Testis (tissue), 2 donors: ENCODE measurements at regions not wholly inside any gene's neighbourhood (a gene's known extent, or its start where the extent isn't known, plus 50 kb on each side); places are given as distances from the start of the nearest gene placed in this dataset.

Experiments
- DNase-seq: peaks from one replicate; pipeline ENCODE4 v3.0.0-alpha.2; 2019
- H3K27ac ChIP-seq, 2 donors: fragments of 200-600 bp; sonication (generic); one replicate each; pipeline ENCODE4 v1.5.1; 2019
- H3K27me3 ChIP-seq: fragments of 200-600 bp; sonication (generic); one replicate; pipeline ENCODE4 v1.5.1; 2019
- H3K36me3 ChIP-seq: fragments of 200-600 bp; sonication (generic); one replicate; pipeline ENCODE4 v1.5.1; 2017; ENCODE audit warnings: low read depth; ENCODE audit errors: missing control alignments
- H3K4me1 ChIP-seq: fragments of 200-600 bp; sonication (generic); one replicate; pipeline ENCODE4 v1.5.1; 2019
- H3K4me3 ChIP-seq, 2 donors: fragments of 200-600 bp; sonication (generic); one replicate each; pipeline ENCODE4 v1.5.1; 2017 to 2019
- H3K9me3 ChIP-seq: fragments of 200-600 bp; sonication (generic); one replicate; pipeline ENCODE4 v1.5.1; 2017
- CTCF ChIP-seq, 3 experiments: fragments of 450-650 bp in 2 of 3; fragments of 200-600 bp in 1 of 3; sonication (generic) in 1 of 3; IDR thresholded peaks; one replicate each; pipeline ENCODE4 v1.5.1; 2016 to 2019; ENCODE audit warnings: antibody characterized with exemption in 3 of 3, mild to moderate bottlenecking in 2 of 3, moderate library complexity in 1 of 3
- POLR2A ChIP-seq: fragments of 450-650 bp; IDR thresholded peaks from one replicate; pipeline ENCODE4 v1.6.1; 2017; ENCODE audit warnings: antibody characterized with exemption, mild to moderate bottlenecking, moderate library complexity
- WGBS, 2 donors: methylation state at CpG; one replicate each; pipeline ENCODE4 v1.1.5; 2018; 5-methylcytosine and 5-hydroxymethylcytosine counted together
- intact Hi-C: fragments of 100-400 bp; cut with DNase I; formaldehyde crosslinking; loops from one replicate; pipeline ENCODE4 v1.15.1; 2023; ENCODE audit warnings: low total_unique reads

GRCh38 chr20:55365745-55366144 lies 639.6 kb downstream of the CBLN4 start:
- DNase-seq: no peak
- intact Hi-C loops: no loop called here
- TF ChIP-seq POLR2A (no peak), CTCF (IDR thresholded peaks at IDR 0.05) (no peak)
- Histone ChIP-seq H3K4me3 (no peak overlapping the region), H3K4me1 (no peaks in the 10 kb centered on the region), H3K27ac (no peak overlapping the region), H3K36me3 (no peaks in the 10 kb centered on the region), H3K27me3 (no peaks in the 10 kb centered on the region), H3K9me3 (no peaks in the 10 kb centered on the region)
- 88 to 89% methylated on average over 3 of the region's 3 CpGs for WGBS, 2 donors

GRCh38 chr20:55360895-55361294 lies 644.4 kb downstream of the CBLN4 start:
- H3K27ac ChIP-seq: no peak overlapping the region
- H3K4me1 ChIP-seq: no peaks in the 10 kb centered on the region
- no peaks in the 10 kb centered on the region for H3K9me3 ChIP-seq
- 92 to 97% methylated on average over 1 of the region's 1 CpG for WGBS, 2 donors
- H3K36me3 ChIP-seq: no peaks in the 10 kb centered on the region
- intact Hi-C loops: no loop called here
- no peak for DNase-seq
- no peaks in the 10 kb centered on the region for H3K27me3 ChIP-seq
- no peak overlapping the region for H3K4me3 ChIP-seq
- TF ChIP-seq CTCF (IDR thresholded peaks at IDR 0.05): no peak
- TF ChIP-seq POLR2A: no peak

GRCh38 chr20:55354720-55355119 lies 650.6 kb downstream of the CBLN4 start:
- no peak for DNase-seq
- intact Hi-C loops: no loop called here

GRCh38 chr20:55353206-55353605 lies 652.1 kb downstream of the CBLN4 start:
- no peaks in the 10 kb centered on the region for H3K27me3 ChIP-seq
- no peak for DNase-seq
- WGBS, 2 donors: 92 to 96% methylated on average over 1 of the region's 1 CpG
- H3K36me3 ChIP-seq: no peaks in the 10 kb centered on the region
- H3K9me3 ChIP-seq: no peaks in the 10 kb centered on the region
- H3K4me1 ChIP-seq: no peaks in the 10 kb centered on the region
- TF ChIP-seq CTCF (IDR thresholded peaks at IDR 0.05): no peak
- no peak for TF ChIP-seq POLR2A
- no peak overlapping the region for H3K4me3 ChIP-seq
- H3K27ac ChIP-seq: no peak overlapping the region
- intact Hi-C loops: no loop called here

More at GRCh38 chr20:55354720-55355119, 650.6 kb downstream of the CBLN4 start:
- H3K27me3 ChIP-seq: no peaks in the 10 kb centered on the region
- WGBS, 2 donors: 53 to 80% methylated on average over 1 to 3 of the region's 3 CpGs
- H3K9me3 ChIP-seq: no peaks in the 10 kb centered on the region
- H3K4me3 ChIP-seq: no peak overlapping the region
- no peaks in the 10 kb centered on the region for H3K36me3 ChIP-seq
- TF ChIP-seq CTCF (IDR thresholded peaks at IDR 0.05) (no peak), POLR2A (no peak)
- H3K4me1 ChIP-seq: no peaks in the 10 kb centered on the region
- H3K27ac ChIP-seq: no peak overlapping the region

GRCh38 chr20:55348223-55348622 lies 657.1 kb downstream of the CBLN4 start:
- Histone ChIP-seq H3K27me3 (no peaks in the 10 kb centered on the region), H3K27ac (no peak overlapping the region), H3K4me1 (no peaks in the 10 kb centered on the region), H3K9me3 (no peaks in the 10 kb centered on the region), H3K4me3 (no peak overlapping the region), H3K36me3 (no peaks in the 10 kb centered on the region)
- intact Hi-C loops: no loop called here
- no peak for DNase-seq
- TF ChIP-seq CTCF (IDR thresholded peaks at IDR 0.05) (no peak), POLR2A (no peak)
- WGBS, 2 donors: 79% methylated on average over 5 of the region's 5 CpGs
